ENCODE measurements at regions not wholly inside any gene's neighbourhood (a gene's known extent, or its start where the extent isn't known, plus 50 kb on each side); places are given as distances from the start of the nearest gene placed in this dataset.
A peak's percentile ranks its signal among the peaks of the same experiment; 100 is the strongest.

- DNase-seq (ENCODE audit: low read depth in 2 of 2): no peak
Observed at GRCh38 chr2:236889791-236890704, 195.6 kb upstream of the COPS8 start.

- no peak for DNase-seq (ENCODE audit: low read depth in 2 of 2)
Observed at GRCh38 chr2:236892721-236893120, 193.0 kb upstream of the COPS8 start.

GRCh38 chr2:236894791-236895190 is 190.9 kb upstream of the COPS8 start:
- DNase-seq (ENCODE audit: low read depth in 2 of 2): no peak

GRCh38 chr2:236895497-236895896 is 190.2 kb upstream of the COPS8 start:
- no peak for DNase-seq (ENCODE audit: low read depth in 2 of 2)

- no peak for DNase-seq (ENCODE audit: low read depth in 2 of 2)
Observed at GRCh38 chr2:236896688-236897087, 189.0 kb upstream of the COPS8 start.

GRCh38 chr2:236899146-236899545 is 186.5 kb upstream of the COPS8 start:
- DNase-seq (ENCODE audit: low read depth in 2 of 2): no peak

GRCh38 chr2:236899950-236900640 is 185.6 kb upstream of the COPS8 start:
- no peak for DNase-seq (ENCODE audit: low read depth in 2 of 2)

GRCh38 chr2:236901956-236902355 is 183.7 kb upstream of the COPS8 start:
- DNase-seq (ENCODE audit: low read depth in 2 of 2): no peak

GRCh38 chr2:236903978-236904377 is 181.7 kb upstream of the COPS8 start:
- DNase-seq (ENCODE audit: low read depth in 2 of 2): no peak

GRCh38 chr2:236904389-236905263 is 181.1 kb upstream of the COPS8 start:
- DNase-seq (ENCODE audit: low read depth in 2 of 2): no peak

GRCh38 chr2:236905976-236906375 is 179.7 kb upstream of the COPS8 start:
- no peak for DNase-seq (ENCODE audit: low read depth in 2 of 2)

GRCh38 chr2:236908439-236909192 is 177.1 kb upstream of the COPS8 start:
- no peak for DNase-seq (ENCODE audit: low read depth in 2 of 2)

GRCh38 chr2:236909193-236909504 is 176.5 kb upstream of the COPS8 start:
- DNase-seq (ENCODE audit: low read depth in 2 of 2): no peak

GRCh38 chr2:236909802-236910201 is 175.9 kb upstream of the COPS8 start:
- DNase-seq (ENCODE audit: low read depth in 2 of 2): no peak

GRCh38 chr2:236910781-236911495 is 174.8 kb upstream of the COPS8 start:
- DNase-seq (ENCODE audit: low read depth in 2 of 2): no peak

GRCh38 chr2:236912326-236913120 is 173.2 kb upstream of the COPS8 start:
- DNase-seq (ENCODE audit: low read depth in 2 of 2): peak in 1 of 2 donors; percentile 37

- DNase-seq (ENCODE audit: low read depth in 2 of 2): no peak
Observed at GRCh38 chr2:236915186-236915585, 170.5 kb upstream of the COPS8 start.

- no peak for DNase-seq (ENCODE audit: low read depth in 2 of 2)
Observed at GRCh38 chr2:236915726-236916125, 170.0 kb upstream of the COPS8 start.

- DNase-seq (ENCODE audit: low read depth in 2 of 2): peak in 1 of 2 donors; percentile 3
Observed at GRCh38 chr2:236916181-236916580, 169.5 kb upstream of the COPS8 start.

- no peak for DNase-seq (ENCODE audit: low read depth in 2 of 2)
Observed at GRCh38 chr2:236916651-236917050, 169.0 kb upstream of the COPS8 start.

Measured in dermis microvascular lymphatic vessel endothelial cell (primary cell).